K562 (cell line): ENCODE measurements at regions not wholly inside any gene's neighbourhood (a gene's known extent, or its start where the extent isn't known, plus 50 kb on each side); places are given as distances from the start of the nearest gene placed in this dataset.

Experiments used
- ATF7 ChIP-seq: fragments of 450-650 bp; IDR thresholded peaks from 2 replicates; pipeline ENCODE4 v1.7.1; 2014; ENCODE audit warnings: mild to moderate bottlenecking, moderate library complexity
- BRCA1 ChIP-seq, 2 experiments: fragments of 450-650 bp in 1 of 2; sonication (generic) in 1 of 2; formaldehyde crosslinking in 1 of 2; IDR thresholded peaks; 2 replicates each; pipeline versions ENCODE4 v1.5.0 to v1.6.1; 2017 to 2020; ENCODE audit warnings: mild to moderate bottlenecking in 1 of 2, missing genetic modification reagents in 1 of 2
- CTCF ChIP-seq, 3 experiments: IDR thresholded peaks in 2 of 3; conservative IDR thresholded peaks in 1 of 3; 2 replicates each; pipeline ENCODE4 v1.5.1; 2011 to 2012; ENCODE audit warnings: low read length in 3 of 3, mild to moderate bottlenecking in 3 of 3, control low read depth in 2 of 3, improper control_type of control experiment in 1 of 3, inconsistent platforms in 1 of 3, low read depth in 1 of 3, mixed read lengths in 1 of 3, moderate library complexity in 1 of 3; ENCODE audit not compliant: insufficient read depth in 2 of 3
- E2F5 ChIP-seq: sonication (generic); formaldehyde crosslinking; IDR thresholded peaks from 2 replicates; pipeline ENCODE4 v1.8.0; 2022; ENCODE audit warnings: mild to moderate bottlenecking, missing genetic modification reagents
- EZH2 ChIP-seq: IDR thresholded peaks from 2 replicates; pipeline ENCODE4 v1.6.1; 2012; ENCODE audit warnings: low read depth, mild to moderate bottlenecking, inconsistent platforms, low read length, borderline replicate concordance
- SRSF7 ChIP-seq: fragments of 200-400 bp; formaldehyde crosslinking; optimal IDR thresholded peaks from 2 replicates; pipeline ENCODE3; 2017; ENCODE audit warnings: mild to moderate bottlenecking, low read depth, low read length
- ZFP36 ChIP-seq: fragments of 150-350 bp; IDR thresholded peaks from 2 replicates; pipeline ENCODE4 v1.6.1; 2018; ENCODE audit warnings: low read length, low read depth; ENCODE audit not compliant: partially characterized antibody
- ZNF175 ChIP-seq: fragments of 200-800 bp; sonication (Bioruptor generic); IDR thresholded peaks from 2 replicates; pipeline ENCODE4 v1.6.1; 2016; ENCODE audit warnings: low read depth, mild to moderate bottlenecking, missing genetic modification characterization, missing compliant biosample characterization
- TF ChIP-seq, protein P1 (sequence below): fragments of 450-650 bp; IDR thresholded peaks from 2 replicates; pipeline ENCODE4 v1.6.1; 2016

- no peak for TF ChIP-seq CTCF (IDR thresholded peaks at IDR 0.05 in 2 of 3, conservative IDR thresholded peaks at IDR 0.05 in 1 of 3; ENCODE audit: insufficient read depth in 2 of 3, low read depth in 1 of 3, low read length in 3 of 3)
- TF ChIP-seq SRSF7, result no peak
- no peak for TF ChIP-seq ZFP36
- no peak for TF ChIP-seq EZH2
- no peak for TF ChIP-seq E2F5 (CRISPR knock-in tag)
- TF ChIP-seq, protein P1, sequence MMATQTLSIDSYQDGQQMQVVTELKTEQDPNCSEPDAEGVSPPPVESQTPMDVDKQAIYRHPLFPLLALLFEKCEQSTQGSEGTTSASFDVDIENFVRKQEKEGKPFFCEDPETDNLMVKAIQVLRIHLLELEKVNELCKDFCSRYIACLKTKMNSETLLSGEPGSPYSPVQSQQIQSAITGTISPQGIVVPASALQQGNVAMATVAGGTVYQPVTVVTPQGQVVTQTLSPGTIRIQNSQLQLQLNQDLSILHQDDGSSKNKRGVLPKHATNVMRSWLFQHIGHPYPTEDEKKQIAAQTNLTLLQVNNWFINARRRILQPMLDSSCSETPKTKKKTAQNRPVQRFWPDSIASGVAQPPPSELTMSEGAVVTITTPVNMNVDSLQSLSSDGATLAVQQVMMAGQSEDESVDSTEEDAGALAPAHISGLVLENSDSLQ, result no peak
- no peak for TF ChIP-seq ZNF175 (CRISPR knock-in tag)
- TF ChIP-seq ATF7, result no peak
- no peak for TF ChIP-seq BRCA1 (IDR thresholded peaks at IDR 0.05)
- TF ChIP-seq BRCA1 (CRISPR knock-in tag; IDR thresholded peaks at IDR 0.05), result no peak
These were observed 124.7 kb upstream of the SLCO6A1 start for GRCh38 chr5:102623329-102624065.
